Gastrocnemius medialis (tissue), 4 donors: ENCODE measurements at regions not wholly inside any gene's neighbourhood (a gene's known extent, or its start where the extent isn't known, plus 50 kb on each side); places are given as distances from the start of the nearest gene placed in this dataset.

Source experiments
- ATAC-seq, 2 donors: fragments of 150-250 bp; one replicate each; pipeline ENCODE4 v1.9.1; 2016
- DNase-seq, 2 donors: peaks; one replicate each; pipeline ENCODE4 v3.0.0-alpha.2; 2019
- H3K27ac ChIP-seq, 4 donors: fragments of 200-600 bp; sonication (generic); 1 replicate in 1 of 4; 2 replicates in 3 of 4; pipeline ENCODE4 v1.5.1; 2016 to 2018; ENCODE audit warnings: mild to moderate bottlenecking in 2 of 4, moderate library complexity in 1 of 4
- H3K27me3 ChIP-seq, 3 donors: fragments of 200-600 bp; sonication (generic) in 2 of 3; 1 replicate in 1 of 3; 2 replicates in 2 of 3; pipeline versions ENCODE4 v1.5.1 to v1.6.0; 2016 to 2019; ENCODE audit warnings: mild to moderate bottlenecking in 1 of 3, moderate library complexity in 1 of 3
- H3K36me3 ChIP-seq, 2 donors: fragments of 200-600 bp; sonication (generic) in 1 of 2; one replicate each; pipeline ENCODE4 v1.5.1; 2017 to 2018
- H3K4me1 ChIP-seq, 2 donors: fragments of 200-600 bp; sonication (generic) in 1 of 2; one replicate each; pipeline ENCODE4 v1.5.1; 2016 to 2017; ENCODE audit warnings: mild to moderate bottlenecking in 2 of 2
- H3K4me3 ChIP-seq, 4 donors: fragments of 200-600 bp; sonication (generic) in 3 of 4; 1 replicate in 1 of 4; 2 replicates in 3 of 4; pipeline ENCODE4 v1.5.1; 2016 to 2019; ENCODE audit warnings: mild to moderate bottlenecking in 2 of 4
- H3K9me3 ChIP-seq, 3 donors: fragments of 200-600 bp; sonication (generic) in 2 of 3; 1 replicate in 1 of 3; 2 replicates in 2 of 3; pipeline ENCODE4 v1.5.1; 2016 to 2019
- POLR2A ChIP-seq, 2 donors: fragments of 450-650 bp; IDR thresholded peaks; one replicate each; pipeline ENCODE4 v1.6.1; 2017; ENCODE audit warnings: antibody characterized with exemption in 2 of 2, mild to moderate bottlenecking in 2 of 2, moderate library complexity in 2 of 2
- in situ Hi-C, 4 donors: fragments of 200-750 bp; cut with MboI; loops; one replicate each; pipeline versions ENCODE4 v1.15.0 to v1.8.0; 2017; ENCODE audit warnings: low sequenced_read_pairs in 4 of 4
- intact Hi-C: fragments of 100-400 bp; cut with DNase I; formaldehyde crosslinking; loops from one replicate; pipeline ENCODE4 v1.15.1; 2023; ENCODE audit warnings: low total_unique reads
- TF ChIP-seq, protein P1 (sequence below), 5 experiments: fragments of 450-650 bp in 3 of 5; fragments of 200-600 bp in 2 of 5; sonication (generic) in 2 of 5; IDR thresholded peaks in 4 of 5; conservative IDR thresholded peaks in 1 of 5; 1 replicate in 4 of 5; 2 replicates in 1 of 5; pipeline ENCODE4 v1.5.1; 2016 to 2019; ENCODE audit warnings: antibody characterized with exemption in 5 of 5, mild to moderate bottlenecking in 3 of 5, moderate library complexity in 3 of 5

GRCh38 chr9:90128587-90129190, 513.9 kb downstream of the DIRAS2 start:
- ATAC-seq (peak in 1 of 2 donors; percentile 71), DNase-seq (no peak)
- TF ChIP-seq POLR2A (IDR thresholded peaks at IDR 0.05) = no peak
- H3K4me1 ChIP-seq = peaks cover 13 to 16% of the 10 kb centered on the region in 2 donors
- H3K36me3 ChIP-seq = no peaks in the 10 kb centered on the region
- peak overlapping the region; percentile 16 to 79 (median 64) for H3K27ac ChIP-seq
- H3K27me3 ChIP-seq = no peaks in the 10 kb centered on the region
- no peak overlapping the region for H3K4me3 ChIP-seq
- in situ Hi-C loops (no loop called here), intact Hi-C loops (no loop called here)
- H3K9me3 ChIP-seq = no peaks in the 10 kb centered on the region

DNA sequence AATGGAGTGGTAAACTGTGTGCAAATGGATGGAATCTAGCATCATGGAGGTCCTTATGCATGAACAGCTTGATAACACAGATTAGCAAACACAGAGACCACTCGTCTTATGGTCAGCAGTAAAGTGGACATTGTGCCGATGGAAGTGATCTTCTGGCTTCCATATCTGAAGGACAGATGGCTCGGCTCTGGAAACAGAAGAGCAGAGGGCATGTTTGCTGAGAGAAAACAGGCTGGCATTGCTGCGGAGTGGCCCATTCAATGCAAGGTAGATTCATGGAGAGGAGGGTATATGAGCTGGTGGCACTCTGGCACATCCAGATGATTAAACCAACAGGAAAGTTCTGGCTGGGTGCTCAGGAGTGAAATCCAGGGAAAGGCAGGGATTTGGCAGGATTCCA, 513.2 kb downstream of the DIRAS2 start:
- no peak overlapping the region for H3K27ac ChIP-seq
- ATAC-seq (no peak), DNase-seq (no peak)
- no peak for TF ChIP-seq POLR2A (IDR thresholded peaks at IDR 0.05)
- TF ChIP-seq, protein P1, sequence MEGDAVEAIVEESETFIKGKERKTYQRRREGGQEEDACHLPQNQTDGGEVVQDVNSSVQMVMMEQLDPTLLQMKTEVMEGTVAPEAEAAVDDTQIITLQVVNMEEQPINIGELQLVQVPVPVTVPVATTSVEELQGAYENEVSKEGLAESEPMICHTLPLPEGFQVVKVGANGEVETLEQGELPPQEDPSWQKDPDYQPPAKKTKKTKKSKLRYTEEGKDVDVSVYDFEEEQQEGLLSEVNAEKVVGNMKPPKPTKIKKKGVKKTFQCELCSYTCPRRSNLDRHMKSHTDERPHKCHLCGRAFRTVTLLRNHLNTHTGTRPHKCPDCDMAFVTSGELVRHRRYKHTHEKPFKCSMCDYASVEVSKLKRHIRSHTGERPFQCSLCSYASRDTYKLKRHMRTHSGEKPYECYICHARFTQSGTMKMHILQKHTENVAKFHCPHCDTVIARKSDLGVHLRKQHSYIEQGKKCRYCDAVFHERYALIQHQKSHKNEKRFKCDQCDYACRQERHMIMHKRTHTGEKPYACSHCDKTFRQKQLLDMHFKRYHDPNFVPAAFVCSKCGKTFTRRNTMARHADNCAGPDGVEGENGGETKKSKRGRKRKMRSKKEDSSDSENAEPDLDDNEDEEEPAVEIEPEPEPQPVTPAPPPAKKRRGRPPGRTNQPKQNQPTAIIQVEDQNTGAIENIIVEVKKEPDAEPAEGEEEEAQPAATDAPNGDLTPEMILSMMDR (IDR thresholded peaks at IDR 0.05 in 4 of 5, conservative IDR thresholded peaks at IDR 0.05 in 1 of 5) = no peak
- H3K36me3 ChIP-seq = no peaks in the 10 kb centered on the region
- H3K9me3 ChIP-seq = no peaks in the 10 kb centered on the region
- no peak overlapping the region for H3K4me3 ChIP-seq
- in situ Hi-C loops = no loop called here
- H3K27me3 ChIP-seq = no peaks in the 10 kb centered on the region
- peaks cover 13 to 16% of the 10 kb centered on the region in 2 donors for H3K4me1 ChIP-seq
- intact Hi-C loops = no loop called here

GRCh38 chr9:90131568-90131967, 511.1 kb downstream of the DIRAS2 start:
- intact Hi-C loops (no loop called here), in situ Hi-C loops (no loop called here)
- TF ChIP-seq POLR2A (IDR thresholded peaks at IDR 0.05) = no peak
- TF ChIP-seq, protein P1 (IDR thresholded peaks at IDR 0.05 in 4 of 5, conservative IDR thresholded peaks at IDR 0.05 in 1 of 5) = no peak
- DNase-seq = no peak
- Histone ChIP-seq H3K4me3 (no peak overlapping the region), H3K9me3 (no peaks in the 10 kb centered on the region), H3K4me1 (peaks cover 13 to 16% of the 10 kb centered on the region in 2 donors), H3K27me3 (no peaks in the 10 kb centered on the region), H3K36me3 (no peaks in the 10 kb centered on the region), H3K27ac (no peak overlapping the region)
- no peak for ATAC-seq

GRCh38 chr9:90132866-90133265, 509.8 kb downstream of the DIRAS2 start:
- H3K27ac ChIP-seq = no peak overlapping the region
- intact Hi-C loops = no loop called here
- H3K9me3 ChIP-seq = no peaks in the 10 kb centered on the region
- ATAC-seq (no peak), DNase-seq (no peak)
- H3K4me1 ChIP-seq = peaks cover 14 to 18% of the 10 kb centered on the region in 2 donors
- H3K36me3 ChIP-seq = no peaks in the 10 kb centered on the region
- in situ Hi-C loops = no loop called here
- no peaks in the 10 kb centered on the region for H3K27me3 ChIP-seq
- H3K4me3 ChIP-seq = no peak overlapping the region
- TF ChIP-seq, protein P1 (IDR thresholded peaks at IDR 0.05 in 4 of 5, conservative IDR thresholded peaks at IDR 0.05 in 1 of 5) = no peak
- no peak for TF ChIP-seq POLR2A (IDR thresholded peaks at IDR 0.05)

DNA sequence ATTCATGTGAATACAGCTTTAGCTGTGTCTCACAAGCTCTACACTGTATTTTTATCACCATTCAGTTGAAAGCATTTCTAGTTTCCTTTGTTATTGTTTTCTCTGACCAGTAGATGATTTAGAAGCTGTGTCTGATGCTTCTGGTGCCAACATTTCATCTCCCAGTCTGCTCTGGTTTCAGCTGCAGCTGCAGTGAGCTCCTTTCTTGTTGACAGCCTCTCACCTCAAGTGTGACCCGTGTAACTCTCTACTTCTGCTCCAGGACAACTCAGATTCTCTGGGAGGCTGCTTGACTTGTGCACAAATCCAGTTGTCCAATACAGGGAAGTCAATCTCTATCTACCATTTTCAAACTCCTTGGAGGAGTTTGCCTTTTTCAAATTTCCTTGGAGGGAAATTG, 504.8 kb downstream of the DIRAS2 start:
- Histone ChIP-seq H3K4me1 (peaks cover 6 to 8% of the 10 kb centered on the region in 2 donors), H3K27ac (no peak overlapping the region), H3K4me3 (no peak overlapping the region), H3K9me3 (no peaks in the 10 kb centered on the region), H3K27me3 (no peaks in the 10 kb centered on the region), H3K36me3 (no peaks in the 10 kb centered on the region)
- in situ Hi-C loops = no loop called here
- ATAC-seq = peak in 1 of 2 donors; percentile 53
- DNase-seq = no peak
- intact Hi-C loops = no loop called here
- TF ChIP-seq, protein P1 (IDR thresholded peaks at IDR 0.05 in 4 of 5, conservative IDR thresholded peaks at IDR 0.05 in 1 of 5) = no peak
- no peak for TF ChIP-seq POLR2A (IDR thresholded peaks at IDR 0.05)
